Hepatocyte (in vitro differentiated cells): ENCODE measurements at regions not wholly inside any gene's neighbourhood (a gene's known extent, or its start where the extent isn't known, plus 50 kb on each side); places are given as distances from the start of the nearest gene placed in this dataset.

Source experiments
- CTCF ChIP-seq: fragments of 200-600 bp; sonication (generic); IDR thresholded peaks from 2 replicates; pipeline ENCODE4 v1.5.1; 2016; ENCODE audit warnings: antibody characterized with exemption, mild to moderate bottlenecking; ENCODE audit not compliant: poor library complexity
- EZH2 ChIP-seq: fragments of 200-600 bp; sonication (generic); IDR thresholded peaks from 2 replicates; pipeline ENCODE4 v1.6.1; 2016; ENCODE audit warnings: antibody characterized with exemption, mild to moderate bottlenecking, borderline replicate concordance

- TF ChIP-seq CTCF = no peak
- TF ChIP-seq EZH2 = no peak
These were observed 182.2 kb downstream of the ETS1 start for GRCh38 chr11:128405112-128405511.
